Spleen (tissue), 11 donors: ENCODE measurements at regions not wholly inside any gene's neighbourhood (a gene's known extent, or its start where the extent isn't known, plus 50 kb on each side); places are given as distances from the start of the nearest gene placed in this dataset.

Experiments
- DNase-seq: peaks from one replicate; pipeline ENCODE4 v3.0.0-alpha.2; 2020
- H3K27ac ChIP-seq, 8 donors: fragments of 200-600 bp; sonication (generic) in 7 of 8; 1 replicate in 4 of 8; 2 replicates in 4 of 8; pipeline versions ENCODE4 v1.5.0 to v1.8.0; 2016 to 2021; ENCODE audit warnings: inconsistent platforms in 4 of 8, mild to moderate bottlenecking in 4 of 8, moderate library complexity in 1 of 8
- H3K27me3 ChIP-seq, 7 donors: fragments of 200-600 bp; sonication (generic) in 6 of 7; replicated peaks in 1 of 7; 1 replicate in 4 of 7; 2 replicates in 3 of 7; pipeline versions ENCODE4 v1.5.0 to v1.8.0; 2016 to 2021; ENCODE audit warnings: inconsistent platforms in 3 of 7, mild to moderate bottlenecking in 1 of 7
- H3K36me3 ChIP-seq, 6 donors: fragments of 200-600 bp; sonication (generic) in 5 of 6; 1 replicate in 4 of 6; 2 replicates in 2 of 6; pipeline versions ENCODE4 v1.5.0 to v1.8.0; 2016 to 2021; ENCODE audit warnings: inconsistent platforms in 2 of 6
- H3K4me1 ChIP-seq, 6 donors: fragments of 200-600 bp; sonication (generic) in 5 of 6; 1 replicate in 3 of 6; 2 replicates in 3 of 6; pipeline versions ENCODE4 v1.5.0 to v1.8.0; 2016 to 2021; ENCODE audit warnings: inconsistent platforms in 3 of 6
- H3K4me3 ChIP-seq, 8 donors: fragments of 200-600 bp; sonication (generic) in 7 of 8; 1 replicate in 4 of 8; 2 replicates in 4 of 8; pipeline versions ENCODE4 v1.5.0 to v1.8.0; 2016 to 2021; ENCODE audit warnings: inconsistent platforms in 4 of 8, mild to moderate bottlenecking in 4 of 8, moderate library complexity in 2 of 8
- H3K9me3 ChIP-seq, 8 donors: fragments of 200-600 bp; sonication (generic) in 7 of 8; 1 replicate in 4 of 8; 2 replicates in 4 of 8; pipeline versions ENCODE4 v1.5.0 to v1.8.0; 2016 to 2021; ENCODE audit warnings: inconsistent platforms in 4 of 8
- CTCF ChIP-seq, 11 experiments: fragments of 200-600 bp in 7 of 11; fragments of 450-650 bp in 4 of 11; sonication (generic) in 4 of 11; IDR thresholded peaks in 8 of 11; conservative IDR thresholded peaks in 3 of 11; 1 replicate in 7 of 11; 2 replicates in 4 of 11; pipeline versions ENCODE4 v1.4.0 to v1.8.0; 2016 to 2021; ENCODE audit warnings: antibody characterized with exemption in 11 of 11, inconsistent platforms in 4 of 11, mild to moderate bottlenecking in 1 of 11
- POLR2A ChIP-seq, 3 donors: fragments of 450-650 bp; IDR thresholded peaks; one replicate each; pipeline ENCODE4 v1.5.1; 2017; ENCODE audit warnings: antibody characterized with exemption in 3 of 3, mild to moderate bottlenecking in 1 of 3
- POLR2AphosphoS5 ChIP-seq, 3 donors: sonication (generic); formaldehyde crosslinking; IDR thresholded peaks; one replicate each; pipeline ENCODE4 v1.5.1; 2017; ENCODE audit warnings: antibody characterized with exemption in 3 of 3
- WGBS, 5 donors: extraction: QIAGEN DNeasy Blood & Tissue Kit in 3 of 5; methylation state at CpG; one replicate each; pipeline versions ENCODE4 v1.1.5 to v1.1.7; 2013 to 2018; 5-methylcytosine and 5-hydroxymethylcytosine counted together
- intact Hi-C: fragments of 100-400 bp; cut with DNase I; formaldehyde crosslinking; loops from one replicate; pipeline ENCODE4 v1.15.0; 2023; ENCODE audit warnings: low total_unique reads
- donor health status: healthy with polysubstance abuse.
- donor health status: DM: no; HTN: no; CAD: no; lungs with moderate emphysema.
- donor health status: DM: no; HTN: no; CAD: no.
- donor health status: Bipolar disorder and iron deficiency.
- donor health status: healthy.
- donor health status: DM: no; HTN: no; CAD: no.
- donor health status: DM: yes; HTN: yes; CAD: no.

DNA sequence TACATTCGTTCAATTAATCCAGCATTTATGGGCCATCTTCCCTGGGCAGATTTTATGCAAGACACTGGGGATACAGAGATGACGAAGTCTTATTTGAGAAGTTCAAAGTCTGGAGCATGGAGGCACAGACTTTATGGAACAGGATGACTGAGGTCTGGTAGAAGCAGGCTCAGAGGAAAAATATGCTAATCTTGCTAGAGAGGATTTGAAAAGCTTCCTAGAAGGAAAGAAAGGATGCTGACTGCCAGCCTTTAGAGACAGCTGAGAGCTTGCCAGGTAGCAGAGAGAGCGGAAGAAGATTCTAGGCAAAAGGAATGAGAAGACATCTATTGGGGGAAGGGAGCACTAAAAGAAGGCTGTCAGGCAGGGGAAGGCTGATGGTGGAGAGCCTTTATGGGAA lies 75.5 kb upstream of the ATP5PO start:
- TF ChIP-seq POLR2AphosphoS5 (IDR thresholded peaks at IDR 0.05) (no peak), POLR2A (IDR thresholded peaks at IDR 0.05) (no peak), CTCF (IDR thresholded peaks at IDR 0.05 in 8 of 11, conservative IDR thresholded peaks at IDR 0.05 in 3 of 11) (no peak)
- Histone ChIP-seq H3K36me3 (no peaks in the 10 kb centered on the region), H3K27me3 (no peaks in the 10 kb centered on the region), H3K4me1 (peaks cover 0 to 13% (median 9%) of the 10 kb centered on the region in 6 donors), H3K27ac (no peak overlapping the region), H3K9me3 (peaks cover 0 to 17% (median 9%) of the 10 kb centered on the region in 8 donors), H3K4me3 (no peak overlapping the region)
- DNase-seq = no peak
- 81 to 98% (median 89%) methylated on average over 3 of the region's 3 CpGs for WGBS, 5 donors
- intact Hi-C loops = no loop called here

GRCh38 chr21:33989440-33989839 lies 73.8 kb upstream of the ATP5PO start:
- no peaks in the 10 kb centered on the region for H3K36me3 ChIP-seq
- H3K4me1 ChIP-seq = peaks cover 0 to 13% (median 9%) of the 10 kb centered on the region in 6 donors
- WGBS, 5 donors = 86 to 97% (median 96%) methylated on average over 2 of the region's 2 CpGs
- no peak for DNase-seq
- TF ChIP-seq POLR2AphosphoS5 (IDR thresholded peaks at IDR 0.05) (no peak), POLR2A (IDR thresholded peaks at IDR 0.05) (no peak), CTCF (IDR thresholded peaks at IDR 0.05 in 8 of 11, conservative IDR thresholded peaks at IDR 0.05 in 3 of 11) (no peak)
- H3K4me3 ChIP-seq = no peak overlapping the region
- H3K9me3 ChIP-seq = peaks cover 0 to 15% (median 9%) of the 10 kb centered on the region in 8 donors
- intact Hi-C loops = no loop called here
- H3K27me3 ChIP-seq = no peaks in the 10 kb centered on the region
- no peak overlapping the region for H3K27ac ChIP-seq

DNA sequence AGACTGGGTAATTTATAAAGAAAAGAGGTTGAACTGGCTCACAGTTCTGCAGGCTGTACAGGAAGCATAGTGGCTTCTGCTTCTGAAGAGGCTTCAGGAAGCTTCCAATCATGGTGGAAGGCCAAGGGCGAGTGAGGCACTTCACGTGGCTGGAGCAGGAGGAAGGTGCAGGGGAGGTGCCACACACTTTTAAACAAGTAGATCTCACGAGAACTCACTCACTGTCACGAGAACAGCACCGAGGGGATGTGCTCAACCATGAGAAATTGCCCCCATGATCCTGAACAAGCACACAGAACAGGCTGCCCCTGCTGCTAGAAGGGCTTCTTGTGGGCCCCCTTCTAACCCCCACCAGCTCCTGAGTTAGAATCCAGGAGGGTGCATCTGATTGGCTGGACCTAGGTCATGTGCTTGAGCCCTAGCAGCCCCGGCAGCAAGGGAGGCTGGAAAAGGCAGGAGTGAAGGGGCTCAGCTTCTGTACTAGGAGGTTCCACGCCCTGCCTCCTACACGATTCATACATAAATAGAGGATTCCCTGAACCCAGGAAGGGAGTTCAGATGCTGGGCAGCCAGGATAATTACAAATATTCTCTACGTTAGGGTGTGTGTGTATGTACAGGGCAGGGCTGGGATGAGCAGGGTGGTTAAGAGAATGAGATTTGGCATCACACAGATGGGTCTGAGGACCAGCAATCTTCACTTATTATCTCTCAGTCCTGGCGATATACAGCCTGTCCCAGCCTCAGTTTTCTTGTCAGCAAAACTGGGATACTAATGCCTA lies 72.8 kb upstream of the ATP5PO start:
- H3K27ac ChIP-seq = no peak overlapping the region
- no peak overlapping the region for H3K4me3 ChIP-seq
- 77 to 90% (median 83%) methylated on average over 10 of the region's 10 CpGs for WGBS, 5 donors
- no peak for DNase-seq
- TF ChIP-seq POLR2A (IDR thresholded peaks at IDR 0.05) = no peak
- TF ChIP-seq CTCF (IDR thresholded peaks at IDR 0.05 in 8 of 11, conservative IDR thresholded peaks at IDR 0.05 in 3 of 11) = no peak
- TF ChIP-seq POLR2AphosphoS5 (IDR thresholded peaks at IDR 0.05) = no peak
- peaks cover 0 to 6% (median 3%) of the 10 kb centered on the region in 6 donors for H3K4me1 ChIP-seq
- H3K9me3 ChIP-seq = peaks cover 0 to 15% (median 9%) of the 10 kb centered on the region in 8 donors
- no peaks in the 10 kb centered on the region for H3K27me3 ChIP-seq
- intact Hi-C loops = no loop called here
- H3K36me3 ChIP-seq = no peaks in the 10 kb centered on the region

DNA sequence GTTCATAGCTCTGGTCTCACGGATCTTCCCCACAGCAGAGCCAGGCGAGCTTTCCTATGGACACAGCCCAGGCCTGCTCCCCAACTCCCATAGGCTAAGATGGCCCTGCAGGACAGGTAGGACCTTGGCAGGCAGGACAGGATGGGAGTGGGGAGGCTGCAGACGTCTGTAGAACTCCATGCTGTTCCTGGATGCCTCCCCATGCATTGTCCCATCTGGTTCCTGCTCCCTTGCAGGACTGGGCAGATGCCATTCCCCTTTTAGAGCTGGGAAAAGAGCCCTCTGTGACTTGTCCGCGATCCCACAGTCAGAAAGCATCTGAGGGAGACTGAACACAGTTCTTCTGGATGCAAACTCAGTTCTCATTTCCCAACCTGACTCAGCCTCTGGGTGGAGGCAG lies 71.9 kb upstream of the ATP5PO start:
- no peak for DNase-seq
- H3K4me1 ChIP-seq = no peaks in the 10 kb centered on the region
- intact Hi-C loops = no loop called here
- TF ChIP-seq CTCF (IDR thresholded peaks at IDR 0.05 in 8 of 11, conservative IDR thresholded peaks at IDR 0.05 in 3 of 11) (no peak), POLR2A (IDR thresholded peaks at IDR 0.05) (no peak), POLR2AphosphoS5 (IDR thresholded peaks at IDR 0.05) (no peak)
- no peaks in the 10 kb centered on the region for H3K27me3 ChIP-seq
- no peaks in the 10 kb centered on the region for H3K36me3 ChIP-seq
- peaks cover 0 to 6% (median 3%) of the 10 kb centered on the region in 8 donors for H3K9me3 ChIP-seq
- WGBS, 5 donors = 81 to 89% (median 84%) methylated on average over 5 of the region's 5 CpGs
- no peak overlapping the region for H3K4me3 ChIP-seq
- H3K27ac ChIP-seq = no peak overlapping the region
